ENCODE measurements at regions not wholly inside any gene's neighbourhood (a gene's known extent, or its start where the extent isn't known, plus 50 kb on each side); places are given as distances from the start of the nearest gene placed in this dataset.

DNA sequence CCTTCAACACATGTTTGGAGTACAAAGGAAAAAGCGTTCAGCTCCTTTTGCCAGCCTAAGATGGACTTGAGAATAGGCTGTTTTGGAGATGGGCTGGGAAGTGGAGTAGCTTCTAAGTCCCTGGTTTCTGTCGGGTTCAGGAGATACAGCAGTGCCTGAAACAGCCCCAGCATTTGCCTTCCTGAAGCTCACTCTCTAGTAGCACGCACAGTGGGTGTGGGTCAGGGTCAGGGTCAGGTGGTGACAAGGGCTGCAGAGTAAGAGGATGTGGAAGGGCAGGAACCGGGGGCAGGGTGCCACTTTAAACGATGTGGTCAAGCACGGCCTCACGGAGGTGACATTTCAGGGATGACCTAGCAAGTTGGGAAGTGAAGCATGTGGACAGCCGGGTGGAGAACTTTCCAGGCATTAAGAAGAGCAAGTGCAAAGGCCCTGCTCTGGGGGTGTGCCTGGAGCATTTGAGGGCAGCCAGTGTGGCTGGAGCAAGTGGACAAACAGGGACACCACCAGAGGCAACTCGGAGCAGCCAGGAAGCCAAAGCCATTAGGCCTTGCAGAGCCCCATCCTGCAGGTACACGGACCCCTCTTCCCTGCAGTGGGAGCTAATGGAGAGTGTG, 382.2 kb upstream of the ZMIZ1 start:
- POLR2A ChIA-PET = no interaction called here
- Histone ChIP-seq H3K9me3 (ENCODE audit: control extremely low read depth in 1 of 3, control insufficient read depth in 2 of 3, insufficient read depth in 1 of 3, low read length in 2 of 3) (peaks cover 0 to 9% (median 0%) of the 10 kb centered on the region in 3 donors), H3K79me2 (ENCODE audit: control insufficient read depth, insufficient read depth, low read length) (no peaks in the 10 kb centered on the region), H3K9ac (ENCODE audit: low read length) (no peak overlapping the region), H4K20me1 (ENCODE audit: control insufficient read depth, insufficient read depth, low read length, poor library complexity, severe bottlenecking) (no peaks in the 10 kb centered on the region), H3K4me1 (ENCODE audit: control insufficient read depth in 2 of 2, insufficient read depth in 2 of 2, low read length in 2 of 2) (no peaks in the 10 kb centered on the region), H3K4me2 (replicated peaks; ENCODE audit: low read depth, low read length, poor library complexity, severe bottlenecking) (no peak overlapping the region), H2AFZ (ENCODE audit: insufficient read depth, low read depth, low read length, poor library complexity, severe bottlenecking) (no peak overlapping the region), H3K27me3 (replicated peaks in 1 of 4; ENCODE audit: control extremely low read depth in 1 of 4, control insufficient read depth in 3 of 4, insufficient read depth in 4 of 4, low read length in 3 of 4) (peaks cover 0 to 8% (median 3%) of the 10 kb centered on the region in 4 experiments), H3K36me3 (replicated peaks in 1 of 2; ENCODE audit: control extremely low read depth in 1 of 2, control insufficient read depth in 1 of 2, extremely low read depth in 1 of 2, insufficient read depth in 2 of 2, low read length in 1 of 2) (no peaks in the 10 kb centered on the region), H3K4me3 (ENCODE audit: control extremely low read depth in 1 of 5, extremely low read depth in 1 of 5, insufficient read depth in 1 of 5, low read depth in 2 of 5, low read length in 4 of 5) (no peak overlapping the region), H3K27ac (ENCODE audit: low read length in 2 of 2) (no peak overlapping the region)
- Mint-ChIP-seq H3K9me3 (ENCODE audit: insufficient read depth) (no peaks in the 10 kb centered on the region), H3K27me3 (peaks cover 43% of the 10 kb centered on the region), H3K27ac (no peak overlapping the region), H3K4me3 (no peak overlapping the region), H3K4me1 (no peaks in the 10 kb centered on the region)
- no peak for TF ChIP-seq EZH2 (IDR thresholded peaks at IDR 0.05; ENCODE audit: borderline replicate concordance, insufficient read depth, low read depth, low read length, poor library complexity, severe bottlenecking)
- TF ChIP-seq, protein P1, sequence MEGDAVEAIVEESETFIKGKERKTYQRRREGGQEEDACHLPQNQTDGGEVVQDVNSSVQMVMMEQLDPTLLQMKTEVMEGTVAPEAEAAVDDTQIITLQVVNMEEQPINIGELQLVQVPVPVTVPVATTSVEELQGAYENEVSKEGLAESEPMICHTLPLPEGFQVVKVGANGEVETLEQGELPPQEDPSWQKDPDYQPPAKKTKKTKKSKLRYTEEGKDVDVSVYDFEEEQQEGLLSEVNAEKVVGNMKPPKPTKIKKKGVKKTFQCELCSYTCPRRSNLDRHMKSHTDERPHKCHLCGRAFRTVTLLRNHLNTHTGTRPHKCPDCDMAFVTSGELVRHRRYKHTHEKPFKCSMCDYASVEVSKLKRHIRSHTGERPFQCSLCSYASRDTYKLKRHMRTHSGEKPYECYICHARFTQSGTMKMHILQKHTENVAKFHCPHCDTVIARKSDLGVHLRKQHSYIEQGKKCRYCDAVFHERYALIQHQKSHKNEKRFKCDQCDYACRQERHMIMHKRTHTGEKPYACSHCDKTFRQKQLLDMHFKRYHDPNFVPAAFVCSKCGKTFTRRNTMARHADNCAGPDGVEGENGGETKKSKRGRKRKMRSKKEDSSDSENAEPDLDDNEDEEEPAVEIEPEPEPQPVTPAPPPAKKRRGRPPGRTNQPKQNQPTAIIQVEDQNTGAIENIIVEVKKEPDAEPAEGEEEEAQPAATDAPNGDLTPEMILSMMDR (IDR thresholded peaks at IDR 0.05) = no peak
- CTCF ChIA-PET = interaction anchor here (1.4 kb wide), 1 partner anchor 509 kb away, joined by 3 read pairs; no protein-coding TSS in a partner anchor
- DNase-seq (no peak), ATAC-seq (ENCODE audit: low read depth) (no peak)
- intact Hi-C loops (cut with micrococcal nuclease) = no loop called here
- WGBS (ENCODE audit: insufficient coverage) = 78% methylated on average over 10 of the region's 10 CpGs

DNA sequence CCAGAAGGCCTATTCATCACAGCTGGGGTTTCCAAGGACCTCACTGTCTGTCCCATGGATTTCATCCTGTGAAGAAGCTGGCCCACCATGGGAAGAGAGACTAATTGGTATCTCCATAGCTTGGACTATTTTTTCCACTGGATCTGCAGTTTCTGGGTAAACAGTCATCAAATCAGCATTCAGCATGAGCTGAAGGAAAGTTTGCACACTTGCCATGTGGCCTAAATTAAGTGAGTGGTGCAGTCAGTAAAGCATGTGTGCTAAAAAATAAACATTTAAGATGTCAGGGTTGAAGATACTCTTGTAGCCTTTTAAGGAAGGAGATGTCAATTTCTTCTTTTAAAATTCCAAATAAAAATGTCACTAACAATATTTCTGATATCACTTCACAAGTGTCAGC, 381.1 kb upstream of the ZMIZ1 start:
- peaks cover 0 to 9% (median 4%) of the 10 kb centered on the region in 4 experiments for H3K27me3 ChIP-seq (replicated peaks in 1 of 4; ENCODE audit: control extremely low read depth in 1 of 4, control insufficient read depth in 3 of 4, insufficient read depth in 4 of 4, low read length in 3 of 4)
- ChIA-PET CTCF (no interaction called here), POLR2A (no interaction called here)
- no peaks in the 10 kb centered on the region for H3K4me1 Mint-ChIP-seq
- H3K4me3 ChIP-seq (ENCODE audit: control extremely low read depth in 1 of 5, extremely low read depth in 1 of 5, insufficient read depth in 1 of 5, low read depth in 2 of 5, low read length in 4 of 5) = no peak overlapping the region
- TF ChIP-seq, protein P1 (IDR thresholded peaks at IDR 0.05) = no peak
- no peak for TF ChIP-seq EZH2 (IDR thresholded peaks at IDR 0.05; ENCODE audit: borderline replicate concordance, insufficient read depth, low read depth, low read length, poor library complexity, severe bottlenecking)
- H3K27ac ChIP-seq (ENCODE audit: low read length in 2 of 2) = no peak overlapping the region
- no peaks in the 10 kb centered on the region for H3K9me3 Mint-ChIP-seq (ENCODE audit: insufficient read depth)
- H3K36me3 ChIP-seq (replicated peaks in 1 of 2; ENCODE audit: control extremely low read depth in 1 of 2, control insufficient read depth in 1 of 2, extremely low read depth in 1 of 2, insufficient read depth in 2 of 2, low read length in 1 of 2) = no peaks in the 10 kb centered on the region
- peaks cover 49% of the 10 kb centered on the region for H3K27me3 Mint-ChIP-seq
- H3K9ac ChIP-seq (ENCODE audit: low read length) = no peak overlapping the region
- DNase-seq (no peak), ATAC-seq (ENCODE audit: low read depth) (no peak)
- H4K20me1 ChIP-seq (ENCODE audit: control insufficient read depth, insufficient read depth, low read length, poor library complexity, severe bottlenecking) = no peaks in the 10 kb centered on the region
- no peaks in the 10 kb centered on the region for H3K79me2 ChIP-seq (ENCODE audit: control insufficient read depth, insufficient read depth, low read length)
- no peak overlapping the region for H2AFZ ChIP-seq (ENCODE audit: insufficient read depth, low read depth, low read length, poor library complexity, severe bottlenecking)
- no peak overlapping the region for H3K4me3 Mint-ChIP-seq
- peaks cover 0 to 4% (median 0%) of the 10 kb centered on the region in 3 donors for H3K9me3 ChIP-seq (ENCODE audit: control extremely low read depth in 1 of 3, control insufficient read depth in 2 of 3, insufficient read depth in 1 of 3, low read length in 2 of 3)
- no peak overlapping the region for H3K27ac Mint-ChIP-seq
- intact Hi-C loops (cut with micrococcal nuclease) = no loop called here
- no peak overlapping the region for H3K4me2 ChIP-seq (replicated peaks; ENCODE audit: low read depth, low read length, poor library complexity, severe bottlenecking)
- no peaks in the 10 kb centered on the region for H3K4me1 ChIP-seq (ENCODE audit: control insufficient read depth in 2 of 2, insufficient read depth in 2 of 2, low read length in 2 of 2)
